Keratinocyte (primary cell): ENCODE measurements at regions not wholly inside any gene's neighbourhood (a gene's known extent, or its start where the extent isn't known, plus 50 kb on each side); places are given as distances from the start of the nearest gene placed in this dataset.

Experiments used
- EZH2 ChIP-seq: IDR thresholded peaks from one replicate; pipeline ENCODE4 v1.6.1; 2012; ENCODE audit warnings: inconsistent platforms, mild to moderate bottlenecking, low read length, moderate library complexity
- TF ChIP-seq, protein P1 (sequence below), 3 experiments: IDR thresholded peaks in 1 of 3; conservative IDR thresholded peaks in 1 of 3; optimal IDR thresholded peaks in 1 of 3; 2 replicates in 2 of 3; 3 replicates in 1 of 3; pipeline versions ENCODE3 to v1.5.1; 2011; ENCODE audit warnings: low read length in 3 of 3, mild to moderate bottlenecking in 3 of 3, moderate library complexity in 2 of 3, control low read depth in 1 of 3, inconsistent platforms in 1 of 3; ENCODE audit not compliant: insufficient read depth in 2 of 3; ENCODE audit errors: extremely low read depth in 1 of 3

DNA sequence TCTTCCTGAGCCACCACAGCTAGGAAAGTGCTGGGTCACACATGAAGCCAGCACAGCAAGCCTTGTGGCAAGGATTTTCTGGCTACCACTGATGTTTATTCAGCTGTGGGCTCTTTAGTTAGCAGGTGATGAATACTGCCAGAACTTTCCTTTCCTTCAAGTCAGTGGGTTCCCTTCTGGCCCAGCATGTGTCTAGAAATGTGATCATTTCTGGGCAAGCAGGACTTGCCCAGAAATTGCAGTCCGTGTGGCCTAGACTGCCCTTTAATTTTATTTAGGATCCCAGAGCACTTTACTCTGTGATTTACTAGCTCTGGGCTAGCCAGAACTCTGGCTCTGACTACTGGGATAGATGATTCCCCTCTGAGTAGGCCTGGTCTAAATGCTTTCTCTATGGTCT, 397.5 kb downstream of the ZIC4 start:
- TF ChIP-seq, protein P1, sequence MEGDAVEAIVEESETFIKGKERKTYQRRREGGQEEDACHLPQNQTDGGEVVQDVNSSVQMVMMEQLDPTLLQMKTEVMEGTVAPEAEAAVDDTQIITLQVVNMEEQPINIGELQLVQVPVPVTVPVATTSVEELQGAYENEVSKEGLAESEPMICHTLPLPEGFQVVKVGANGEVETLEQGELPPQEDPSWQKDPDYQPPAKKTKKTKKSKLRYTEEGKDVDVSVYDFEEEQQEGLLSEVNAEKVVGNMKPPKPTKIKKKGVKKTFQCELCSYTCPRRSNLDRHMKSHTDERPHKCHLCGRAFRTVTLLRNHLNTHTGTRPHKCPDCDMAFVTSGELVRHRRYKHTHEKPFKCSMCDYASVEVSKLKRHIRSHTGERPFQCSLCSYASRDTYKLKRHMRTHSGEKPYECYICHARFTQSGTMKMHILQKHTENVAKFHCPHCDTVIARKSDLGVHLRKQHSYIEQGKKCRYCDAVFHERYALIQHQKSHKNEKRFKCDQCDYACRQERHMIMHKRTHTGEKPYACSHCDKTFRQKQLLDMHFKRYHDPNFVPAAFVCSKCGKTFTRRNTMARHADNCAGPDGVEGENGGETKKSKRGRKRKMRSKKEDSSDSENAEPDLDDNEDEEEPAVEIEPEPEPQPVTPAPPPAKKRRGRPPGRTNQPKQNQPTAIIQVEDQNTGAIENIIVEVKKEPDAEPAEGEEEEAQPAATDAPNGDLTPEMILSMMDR (optimal IDR thresholded peaks at IDR 0.05 in 1 of 3, IDR thresholded peaks at IDR 0.05 in 1 of 3, conservative IDR thresholded peaks at IDR 0.05 in 1 of 3; ENCODE audit: extremely low read depth in 1 of 3, insufficient read depth in 2 of 3, low read length in 3 of 3): no peak
- no peak for TF ChIP-seq EZH2
